ENCODE measurements at regions not wholly inside any gene's neighbourhood (a gene's known extent, or its start where the extent isn't known, plus 50 kb on each side); places are given as distances from the start of the nearest gene placed in this dataset.

- TF ChIP-seq TAF1 (IDR thresholded peaks at IDR 0.05; ENCODE audit: borderline replicate concordance, low read depth, low read length) (no peak), POLR2A (IDR thresholded peaks at IDR 0.05; ENCODE audit: low read depth, low read length) (no peak), POLR2AphosphoS5 (IDR thresholded peaks at IDR 0.05; ENCODE audit: low read depth, low read length) (no peak)
These were observed 116.0 kb upstream of the MRPS22 start for GRCh38 chr3:139227827-139228226.

All from GM12892 (cell line).